ENCODE measurements at regions not wholly inside any gene's neighbourhood (a gene's known extent, or its start where the extent isn't known, plus 50 kb on each side); places are given as distances from the start of the nearest gene placed in this dataset.

DNA sequence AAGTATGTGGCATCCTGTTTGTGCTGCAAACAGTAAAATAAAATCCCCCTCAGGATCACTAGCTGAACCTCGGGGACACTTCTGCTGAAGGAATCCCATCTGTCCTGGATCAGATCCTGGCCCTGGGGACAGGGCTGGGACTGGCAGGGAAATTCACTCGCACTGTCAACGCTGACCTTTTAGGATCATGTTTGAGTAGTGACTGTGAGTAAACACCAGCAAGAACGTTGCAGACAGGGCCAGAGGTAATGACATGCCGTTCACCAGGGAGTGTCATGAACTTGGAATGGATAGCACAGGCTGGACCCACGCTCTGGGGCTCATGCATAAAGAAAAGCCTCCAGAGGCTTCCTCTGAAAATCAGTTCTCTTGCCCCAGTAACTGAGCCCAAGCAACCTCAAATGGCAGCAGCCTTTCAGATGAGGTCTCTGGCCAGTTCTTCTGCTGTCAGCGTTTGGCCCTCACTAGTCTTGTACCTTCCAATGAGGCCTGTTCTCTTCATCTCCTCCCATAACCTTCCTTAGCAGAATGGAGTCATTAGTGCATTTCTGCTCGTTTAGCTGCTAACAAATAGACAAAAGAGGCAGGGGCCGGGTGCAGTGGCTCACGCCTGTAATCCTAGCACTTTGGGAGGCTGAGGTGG is 51.0 kb upstream of the BARX2 start:
- Histone ChIP-seq H3K4me3 (ENCODE audit: low read depth, low read length) (no peak overlapping the region), H3K36me3 (no peaks in the 10 kb centered on the region), H3K27me3 (no peaks in the 10 kb centered on the region), H3K9me3 (no peaks in the 10 kb centered on the region), H3K4me1 (no peaks in the 10 kb centered on the region)
- TF ChIP-seq, protein P1, sequence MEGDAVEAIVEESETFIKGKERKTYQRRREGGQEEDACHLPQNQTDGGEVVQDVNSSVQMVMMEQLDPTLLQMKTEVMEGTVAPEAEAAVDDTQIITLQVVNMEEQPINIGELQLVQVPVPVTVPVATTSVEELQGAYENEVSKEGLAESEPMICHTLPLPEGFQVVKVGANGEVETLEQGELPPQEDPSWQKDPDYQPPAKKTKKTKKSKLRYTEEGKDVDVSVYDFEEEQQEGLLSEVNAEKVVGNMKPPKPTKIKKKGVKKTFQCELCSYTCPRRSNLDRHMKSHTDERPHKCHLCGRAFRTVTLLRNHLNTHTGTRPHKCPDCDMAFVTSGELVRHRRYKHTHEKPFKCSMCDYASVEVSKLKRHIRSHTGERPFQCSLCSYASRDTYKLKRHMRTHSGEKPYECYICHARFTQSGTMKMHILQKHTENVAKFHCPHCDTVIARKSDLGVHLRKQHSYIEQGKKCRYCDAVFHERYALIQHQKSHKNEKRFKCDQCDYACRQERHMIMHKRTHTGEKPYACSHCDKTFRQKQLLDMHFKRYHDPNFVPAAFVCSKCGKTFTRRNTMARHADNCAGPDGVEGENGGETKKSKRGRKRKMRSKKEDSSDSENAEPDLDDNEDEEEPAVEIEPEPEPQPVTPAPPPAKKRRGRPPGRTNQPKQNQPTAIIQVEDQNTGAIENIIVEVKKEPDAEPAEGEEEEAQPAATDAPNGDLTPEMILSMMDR (IDR thresholded peaks at IDR 0.05; ENCODE audit: low read depth, low read length): no peak
- DNase-seq: no peak

DNA sequence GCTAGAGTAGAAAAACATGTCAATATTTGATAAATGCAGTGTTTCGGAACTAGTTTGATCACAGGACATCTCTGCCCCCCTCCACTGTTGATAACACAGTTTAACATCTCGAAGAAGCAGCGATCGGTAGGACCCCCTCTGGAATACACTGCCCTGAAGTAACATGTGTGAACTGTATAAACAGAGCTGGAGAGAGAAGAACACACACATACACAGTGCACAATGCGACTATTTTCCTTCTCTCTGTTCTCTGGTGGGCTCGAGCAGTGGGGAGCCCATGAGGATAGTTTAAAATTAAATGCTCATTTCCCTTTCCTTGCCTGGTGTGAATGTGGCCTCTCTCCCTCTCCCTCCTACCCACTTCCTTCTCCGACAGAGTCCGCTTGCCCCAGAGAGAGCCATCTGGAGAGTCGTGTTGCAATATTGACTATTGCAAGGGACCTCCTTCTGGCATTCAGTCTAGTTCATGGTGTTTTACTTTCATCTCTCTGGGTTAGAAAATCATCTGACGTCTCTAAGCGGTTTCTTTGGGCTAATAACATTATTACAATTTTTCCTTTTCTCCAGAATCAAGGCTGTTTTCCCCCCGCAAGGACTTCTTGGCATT is 51.6 kb upstream of the BARX2 start:
- Histone ChIP-seq H3K9me3 (no peaks in the 10 kb centered on the region), H3K36me3 (no peaks in the 10 kb centered on the region), H3K27me3 (no peaks in the 10 kb centered on the region), H3K4me1 (no peaks in the 10 kb centered on the region), H3K4me3 (ENCODE audit: low read depth, low read length) (no peak overlapping the region)
- DNase-seq: no peak
- TF ChIP-seq, protein P1 (IDR thresholded peaks at IDR 0.05; ENCODE audit: low read depth, low read length): no peak

GRCh38 chr11:129322941-129323340 is 52.7 kb upstream of the BARX2 start:
- Histone ChIP-seq H3K36me3 (no peaks in the 10 kb centered on the region), H3K9me3 (no peaks in the 10 kb centered on the region), H3K4me1 (no peaks in the 10 kb centered on the region), H3K4me3 (ENCODE audit: low read depth, low read length) (no peak overlapping the region), H3K27me3 (no peaks in the 10 kb centered on the region)
- TF ChIP-seq, protein P1 (IDR thresholded peaks at IDR 0.05; ENCODE audit: low read depth, low read length): no peak
- no peak for DNase-seq

DNA sequence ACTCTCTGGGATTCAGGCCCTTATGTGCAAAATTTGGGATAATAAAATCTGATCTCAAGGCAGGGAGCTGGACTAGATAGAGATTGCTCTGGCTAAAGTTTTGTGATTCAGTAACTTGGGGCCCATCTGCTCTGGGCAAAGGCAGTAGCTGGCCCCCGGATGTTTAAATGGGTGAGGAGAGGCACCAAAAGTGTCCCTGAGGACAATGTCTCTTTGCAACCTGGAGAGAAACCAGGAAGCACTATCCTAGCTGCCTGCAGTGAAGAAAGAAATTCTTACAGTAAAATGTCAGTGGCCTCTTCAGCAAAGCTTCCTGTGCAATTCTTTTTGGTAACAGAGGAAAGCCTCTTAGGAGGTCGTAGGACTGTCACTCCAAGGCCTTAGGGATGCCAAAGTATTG is 54.6 kb upstream of the BARX2 start:
- Histone ChIP-seq H3K4me1 (no peaks in the 10 kb centered on the region), H3K36me3 (no peaks in the 10 kb centered on the region), H3K9me3 (no peaks in the 10 kb centered on the region), H3K4me3 (ENCODE audit: low read depth, low read length) (no peak overlapping the region), H3K27me3 (no peaks in the 10 kb centered on the region)
- DNase-seq: no peak
- TF ChIP-seq, protein P1 (IDR thresholded peaks at IDR 0.05; ENCODE audit: low read depth, low read length): no peak

DNA sequence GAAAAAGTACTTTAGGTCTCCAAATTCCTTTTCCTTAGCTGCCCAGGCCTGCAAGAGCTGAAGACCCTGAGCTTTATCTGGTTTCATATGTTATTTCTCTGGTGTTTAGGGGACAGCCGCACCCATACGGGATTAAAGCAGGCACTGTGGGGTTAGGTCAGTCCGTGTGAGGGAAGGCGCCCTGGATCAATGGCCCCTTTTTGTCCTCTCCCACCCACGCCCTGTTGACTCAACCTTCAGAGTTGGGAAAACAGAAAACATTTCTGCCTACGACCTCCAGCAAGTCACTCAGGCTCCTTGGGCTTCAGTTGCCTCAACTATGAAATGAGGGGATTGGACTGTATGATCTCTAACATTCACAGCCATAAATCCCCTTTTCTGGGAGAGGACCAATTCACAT is 55.2 kb upstream of the BARX2 start:
- no peak overlapping the region for H3K4me3 ChIP-seq (ENCODE audit: low read depth, low read length)
- H3K36me3 ChIP-seq: no peaks in the 10 kb centered on the region
- no peaks in the 10 kb centered on the region for H3K4me1 ChIP-seq
- H3K9me3 ChIP-seq: no peaks in the 10 kb centered on the region
- H3K27me3 ChIP-seq: no peaks in the 10 kb centered on the region
- TF ChIP-seq, protein P1 (IDR thresholded peaks at IDR 0.05; ENCODE audit: low read depth, low read length): no peak
- DNase-seq: no peak

DNA sequence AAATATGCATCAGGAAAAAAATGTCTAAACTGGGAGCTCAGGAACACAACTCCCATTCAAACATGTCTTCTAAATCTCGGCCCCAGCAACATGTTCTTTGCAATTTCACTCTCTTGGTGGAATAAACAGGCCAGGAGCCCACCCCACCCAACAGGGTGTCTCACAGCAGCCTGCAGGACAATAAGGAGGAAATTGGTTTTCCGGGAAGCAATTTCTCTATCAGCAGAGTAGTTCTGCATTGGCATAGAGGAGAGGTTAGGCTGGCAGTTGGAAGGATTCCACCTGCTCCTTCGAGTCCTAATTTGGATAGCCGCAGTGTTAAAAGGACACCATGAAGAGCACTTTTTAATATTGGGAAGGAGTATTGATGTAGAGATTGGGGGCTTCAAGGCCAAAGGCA is 55.9 kb upstream of the BARX2 start:
- no peak overlapping the region for H3K4me3 ChIP-seq (ENCODE audit: low read depth, low read length)
- no peaks in the 10 kb centered on the region for H3K27me3 ChIP-seq
- TF ChIP-seq, protein P1 (IDR thresholded peaks at IDR 0.05; ENCODE audit: low read depth, low read length): no peak
- H3K36me3 ChIP-seq: no peaks in the 10 kb centered on the region
- DNase-seq: no peak
- H3K4me1 ChIP-seq: no peaks in the 10 kb centered on the region
- no peaks in the 10 kb centered on the region for H3K9me3 ChIP-seq
